ENCODE measurements at regions not wholly inside any gene's neighbourhood (a gene's known extent, or its start where the extent isn't known, plus 50 kb on each side); places are given as distances from the start of the nearest gene placed in this dataset.
"Not testable (repeated sequence)": the region's sequence is repeated elsewhere in the genome, so short reads cannot be mapped to it uniquely, and the experiment has no call there.

- TF ChIP-seq, protein P1, sequence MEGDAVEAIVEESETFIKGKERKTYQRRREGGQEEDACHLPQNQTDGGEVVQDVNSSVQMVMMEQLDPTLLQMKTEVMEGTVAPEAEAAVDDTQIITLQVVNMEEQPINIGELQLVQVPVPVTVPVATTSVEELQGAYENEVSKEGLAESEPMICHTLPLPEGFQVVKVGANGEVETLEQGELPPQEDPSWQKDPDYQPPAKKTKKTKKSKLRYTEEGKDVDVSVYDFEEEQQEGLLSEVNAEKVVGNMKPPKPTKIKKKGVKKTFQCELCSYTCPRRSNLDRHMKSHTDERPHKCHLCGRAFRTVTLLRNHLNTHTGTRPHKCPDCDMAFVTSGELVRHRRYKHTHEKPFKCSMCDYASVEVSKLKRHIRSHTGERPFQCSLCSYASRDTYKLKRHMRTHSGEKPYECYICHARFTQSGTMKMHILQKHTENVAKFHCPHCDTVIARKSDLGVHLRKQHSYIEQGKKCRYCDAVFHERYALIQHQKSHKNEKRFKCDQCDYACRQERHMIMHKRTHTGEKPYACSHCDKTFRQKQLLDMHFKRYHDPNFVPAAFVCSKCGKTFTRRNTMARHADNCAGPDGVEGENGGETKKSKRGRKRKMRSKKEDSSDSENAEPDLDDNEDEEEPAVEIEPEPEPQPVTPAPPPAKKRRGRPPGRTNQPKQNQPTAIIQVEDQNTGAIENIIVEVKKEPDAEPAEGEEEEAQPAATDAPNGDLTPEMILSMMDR (IDR thresholded peaks at IDR 0.05; ENCODE audit: low read depth, low read length, poor library complexity, severe bottlenecking) = not testable (repeated sequence)
- TF ChIP-seq EZH2phosphoT487 (IDR thresholded peaks at IDR 0.05; ENCODE audit: borderline replicate concordance, low read length) = not testable (repeated sequence)
Measured at GRCh38 chr14:106648874-106649273, 1122.5 kb downstream of the TMEM121 start.

All from DOHH2 (cell line).